ENCODE measurements at regions not wholly inside any gene's neighbourhood (a gene's known extent, or its start where the extent isn't known, plus 50 kb on each side); places are given as distances from the start of the nearest gene placed in this dataset.

DNA sequence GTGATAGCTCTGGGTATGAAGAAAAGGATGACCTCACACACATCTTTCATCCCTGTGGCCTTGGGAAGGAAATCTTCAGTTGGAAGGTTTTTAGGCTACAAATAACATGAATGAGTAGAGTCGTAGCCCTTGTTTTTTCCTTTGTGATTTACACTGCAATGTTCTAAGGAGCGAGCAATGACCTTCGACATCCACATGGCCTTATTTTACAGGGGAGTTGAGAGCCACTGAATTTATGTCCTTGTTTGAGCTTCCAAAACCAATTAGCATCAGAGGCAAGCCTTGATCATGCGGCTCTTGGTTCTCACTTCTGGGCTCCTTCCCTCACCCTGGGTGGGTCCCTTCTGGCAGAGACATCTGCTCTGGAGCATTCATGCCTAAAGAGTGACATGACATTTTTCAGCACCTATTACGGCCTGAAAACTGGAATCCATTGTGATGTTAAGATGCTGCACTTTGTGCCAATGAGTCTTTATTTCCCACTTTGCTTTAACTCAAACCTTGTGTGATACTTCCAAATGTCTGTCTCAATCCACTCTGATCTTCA, 70.5 kb upstream of the RUNX1 start:
- TF ChIP-seq CTCF (IDR thresholded peaks at IDR 0.05; ENCODE audit: insufficient read depth, low read depth, low read length): no peak

DNA sequence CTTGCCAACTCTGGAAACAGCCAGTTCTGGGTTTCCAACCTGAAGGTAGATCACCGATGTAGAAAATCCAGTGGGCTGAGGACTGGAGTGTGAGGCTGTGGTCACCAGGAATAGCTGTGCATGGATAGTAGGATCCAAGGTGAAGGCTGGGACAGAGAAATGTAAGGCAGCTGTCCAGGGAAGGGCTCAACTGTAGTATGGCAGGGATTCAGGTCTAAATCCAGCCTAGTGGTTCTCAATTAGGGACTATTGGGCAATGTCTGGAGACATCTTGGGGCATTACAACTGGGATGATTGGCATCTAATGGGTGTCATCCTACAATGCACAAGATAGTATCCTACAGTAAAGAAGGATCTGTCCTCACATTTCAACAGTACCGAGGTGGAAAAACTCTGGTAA, 67.7 kb upstream of the RUNX1 start:
- H3K4me3 ChIP-seq (ENCODE audit: low read depth, low read length): no peak overlapping the region
- DNase-seq (ENCODE audit: low read depth): no peak
- no peak for TF ChIP-seq CTCF (IDR thresholded peaks at IDR 0.05; ENCODE audit: insufficient read depth, low read depth, low read length)

More for the DNA sequence above, 70.5 kb upstream of the RUNX1 start:
- no peak for DNase-seq (ENCODE audit: low read depth)
- H3K4me3 ChIP-seq (ENCODE audit: low read depth, low read length): no peak overlapping the region

GRCh38 chr21:35113064-35113463, 64.0 kb upstream of the RUNX1 start:
- DNase-seq (ENCODE audit: low read depth): no peak
- TF ChIP-seq CTCF (IDR thresholded peaks at IDR 0.05; ENCODE audit: insufficient read depth, low read depth, low read length): no peak
- no peak overlapping the region for H3K4me3 ChIP-seq (ENCODE audit: low read depth, low read length)

DNA sequence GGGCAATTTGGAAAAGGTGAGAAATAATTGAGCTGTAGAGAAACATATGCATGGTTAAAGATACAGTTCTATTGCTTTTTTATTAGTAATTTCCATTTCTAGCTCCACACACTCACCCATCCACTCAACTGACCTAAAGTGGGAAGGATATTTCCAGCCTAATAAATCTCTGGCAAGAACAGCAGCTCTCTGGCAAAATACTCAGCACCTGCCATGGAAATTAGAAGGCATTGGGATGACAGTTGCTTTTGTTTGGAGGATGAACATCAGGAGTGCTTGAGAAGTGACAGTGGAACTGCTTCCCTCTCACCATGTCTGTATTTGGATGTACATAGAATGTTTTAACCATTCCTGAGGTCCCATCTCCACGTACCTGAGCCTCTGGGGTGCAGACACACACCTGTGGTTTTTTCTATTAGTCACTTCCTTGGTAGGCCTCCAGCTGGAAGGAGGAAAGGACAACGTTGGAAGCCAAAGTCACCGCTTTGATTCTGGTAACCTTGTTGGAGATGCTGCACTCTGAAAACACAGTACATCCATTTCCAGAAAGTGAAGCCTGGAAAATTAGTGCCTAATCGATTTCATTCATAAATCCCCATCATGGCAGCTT, 62.3 kb upstream of the RUNX1 start:
- H3K4me3 ChIP-seq (ENCODE audit: low read depth, low read length): no peak overlapping the region
- no peak for DNase-seq (ENCODE audit: low read depth)
- TF ChIP-seq CTCF (IDR thresholded peaks at IDR 0.05; ENCODE audit: insufficient read depth, low read depth, low read length): no peak

DNA sequence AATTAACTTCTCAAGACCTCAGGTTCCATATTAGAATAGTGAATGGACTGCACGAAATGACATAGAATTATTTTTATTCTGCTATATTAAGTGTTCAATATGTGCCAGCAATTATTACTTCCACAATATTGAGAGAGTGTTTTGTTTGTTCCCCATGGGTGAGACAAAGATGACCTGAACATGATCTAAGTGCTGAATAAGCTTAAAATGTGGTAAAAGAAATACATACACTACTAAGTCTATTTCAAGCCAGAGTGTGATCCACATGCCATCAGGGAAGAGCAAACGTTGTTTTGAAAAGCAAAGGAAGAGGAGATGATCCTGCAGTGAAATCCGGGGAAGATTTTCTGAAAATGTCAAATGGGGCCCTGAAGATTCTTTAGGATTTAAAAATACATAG, 59.8 kb upstream of the RUNX1 start:
- no peak for DNase-seq (ENCODE audit: low read depth)
- H3K4me3 ChIP-seq (ENCODE audit: low read depth, low read length): no peak overlapping the region
- no peak for TF ChIP-seq CTCF (IDR thresholded peaks at IDR 0.05; ENCODE audit: insufficient read depth, low read depth, low read length)

- H3K4me3 ChIP-seq (ENCODE audit: low read depth, low read length): no peak overlapping the region
- no peak for TF ChIP-seq CTCF (IDR thresholded peaks at IDR 0.05; ENCODE audit: insufficient read depth, low read depth, low read length)
Observed at GRCh38 chr21:35107520-35107919, 58.4 kb upstream of the RUNX1 start.

More at GRCh38 chr21:35107520-35107919, 58.4 kb upstream of the RUNX1 start:
- DNase-seq (ENCODE audit: low read depth): no peak

Data from fibroblast of villous mesenchyme (primary cell).